Endothelial cell of hepatic sinusoid (primary cell): ENCODE measurements at regions not wholly inside any gene's neighbourhood (a gene's known extent, or its start where the extent isn't known, plus 50 kb on each side); places are given as distances from the start of the nearest gene placed in this dataset.
"Not testable (repeated sequence)": the region's sequence is repeated elsewhere in the genome, so short reads cannot be mapped to it uniquely, and the experiment has no call there.

ENCODE experiments used
- in situ Hi-C: cut with HindIII; loops from 2 replicates; pipeline ENCODE4 v1.10.0; 2017; ENCODE audit warnings: low sequenced_read_pairs

- in situ Hi-C loops, result no loop called here
These were observed 159.7 kb upstream of the PRICKLE1 start for GRCh38 chr12:42749239-42749638.

- in situ Hi-C loops, result no loop called here
These were observed 155.1 kb upstream of the PRICKLE1 start for GRCh38 chr12:42744539-42745182.

GRCh38 chr12:42742716-42743115 is 153.2 kb upstream of the PRICKLE1 start:
- in situ Hi-C loops, result no loop called here

- in situ Hi-C loops, result no loop called here
These were observed 152.4 kb upstream of the PRICKLE1 start for GRCh38 chr12:42741771-42742510.

- in situ Hi-C loops, result no loop called here
These were observed 151.5 kb upstream of the PRICKLE1 start for GRCh38 chr12:42741091-42741490.

GRCh38 chr12:42737398-42737797 is 147.9 kb upstream of the PRICKLE1 start:
- in situ Hi-C loops, result no loop called here

GRCh38 chr12:42735861-42736361 is 146.4 kb upstream of the PRICKLE1 start:
- in situ Hi-C loops, result no loop called here

- in situ Hi-C loops, result no loop called here
These were observed 144.4 kb upstream of the PRICKLE1 start for GRCh38 chr12:42733911-42734310.

GRCh38 chr12:42732908-42733411 is 143.4 kb upstream of the PRICKLE1 start:
- in situ Hi-C loops, result no loop called here

- in situ Hi-C loops, result no loop called here
These were observed 140.7 kb upstream of the PRICKLE1 start for GRCh38 chr12:42730291-42730690.

- in situ Hi-C loops, result no loop called here
These were observed 140.0 kb upstream of the PRICKLE1 start for GRCh38 chr12:42729535-42729900.

GRCh38 chr12:42728770-42729534 is 139.4 kb upstream of the PRICKLE1 start:
- in situ Hi-C loops, result no loop called here

- in situ Hi-C loops, result no loop called here
These were observed 138.7 kb upstream of the PRICKLE1 start for GRCh38 chr12:42728287-42728686.

- in situ Hi-C loops, result no loop called here
These were observed 136.3 kb upstream of the PRICKLE1 start for GRCh38 chr12:42725809-42726208.

GRCh38 chr12:42716491-42716891 is 126.9 kb upstream of the PRICKLE1 start:
- in situ Hi-C loops, result no loop called here

- in situ Hi-C loops, result not testable (repeated sequence)
These were observed 124.0 kb upstream of the PRICKLE1 start for GRCh38 chr12:42713566-42713965.

- in situ Hi-C loops, result not testable (repeated sequence)
These were observed 118.8 kb upstream of the PRICKLE1 start for GRCh38 chr12:42708374-42708773.

- in situ Hi-C loops, result no loop called here
These were observed 118.0 kb upstream of the PRICKLE1 start for GRCh38 chr12:42707312-42708226.

GRCh38 chr12:42706321-42706720 is 116.8 kb upstream of the PRICKLE1 start:
- in situ Hi-C loops, result no loop called here

GRCh38 chr12:42705863-42706262 is 116.3 kb upstream of the PRICKLE1 start:
- in situ Hi-C loops, result no loop called here
